ENCODE measurements at regions not wholly inside any gene's neighbourhood (a gene's known extent, or its start where the extent isn't known, plus 50 kb on each side); places are given as distances from the start of the nearest gene placed in this dataset.

- no peak for TF ChIP-seq POLR2A (IDR thresholded peaks at IDR 0.05)
- TF ChIP-seq CTCF (IDR thresholded peaks at IDR 0.05) = no peak
Measured at GRCh38 chr7:47078241-47078640, 503.7 kb downstream of the TNS3 start.

All from thyroid gland (tissue), 4 donors.